ENCODE measurements at regions not wholly inside any gene's neighbourhood (a gene's known extent, or its start where the extent isn't known, plus 50 kb on each side); places are given as distances from the start of the nearest gene placed in this dataset.

DNA sequence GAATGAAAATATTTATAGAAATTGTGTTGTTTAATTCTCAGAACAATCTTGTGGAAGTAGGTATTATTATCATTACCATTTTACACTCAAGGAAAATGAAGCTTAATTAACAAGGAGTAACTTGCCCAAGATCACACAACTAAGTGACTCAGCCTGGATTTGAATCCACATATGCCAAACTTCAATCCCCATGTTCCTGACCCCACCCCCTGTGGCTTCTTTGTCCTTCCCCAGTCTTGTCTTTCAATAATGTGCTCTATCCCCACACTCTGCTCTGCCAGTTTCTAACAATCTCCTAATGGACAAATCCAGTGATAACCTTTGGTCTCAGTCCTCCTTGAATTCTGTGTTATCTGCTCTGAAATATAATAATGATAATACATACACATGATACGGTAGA, 355.2 kb downstream of the BMP4 start:
- Mint-ChIP-seq H3K4me1 (no peaks in the 10 kb centered on the region), H3K27ac (no peak overlapping the region), H3K36me3 (no peaks in the 10 kb centered on the region), H3K4me3 (no peak overlapping the region), H3K9me3 (peaks cover 0 to 6% (median 1%) of the 10 kb centered on the region in 11 donors), H3K27me3 (no peaks in the 10 kb centered on the region)
- intact Hi-C loops (cut with micrococcal nuclease) = no loop called here
- H3K27me3 ChIP-seq (ENCODE audit: control insufficient read depth in 2 of 2, insufficient read depth in 2 of 2, low read length in 2 of 2) = no peaks in the 10 kb centered on the region
- ATAC-seq (no peak), DNase-seq (no peak)
- H3K9me3 ChIP-seq (ENCODE audit: control insufficient read depth in 2 of 3, low read length in 3 of 3) = no peaks in the 10 kb centered on the region
- H3K27ac ChIP-seq (ENCODE audit: low read depth, low read length) = no peak overlapping the region
- no peaks in the 10 kb centered on the region for H3K36me3 ChIP-seq (ENCODE audit: control insufficient read depth in 2 of 3, insufficient read depth in 3 of 3, low read length in 3 of 3)
- ChIA-PET CTCF (no interaction called here), POLR2A (no interaction called here)
- no peak overlapping the region for H3K4me3 ChIP-seq (ENCODE audit: low read length)
- no peaks in the 10 kb centered on the region for H3K4me1 ChIP-seq (ENCODE audit: control insufficient read depth in 2 of 2, insufficient read depth in 2 of 2, low read length in 2 of 2)

DNA sequence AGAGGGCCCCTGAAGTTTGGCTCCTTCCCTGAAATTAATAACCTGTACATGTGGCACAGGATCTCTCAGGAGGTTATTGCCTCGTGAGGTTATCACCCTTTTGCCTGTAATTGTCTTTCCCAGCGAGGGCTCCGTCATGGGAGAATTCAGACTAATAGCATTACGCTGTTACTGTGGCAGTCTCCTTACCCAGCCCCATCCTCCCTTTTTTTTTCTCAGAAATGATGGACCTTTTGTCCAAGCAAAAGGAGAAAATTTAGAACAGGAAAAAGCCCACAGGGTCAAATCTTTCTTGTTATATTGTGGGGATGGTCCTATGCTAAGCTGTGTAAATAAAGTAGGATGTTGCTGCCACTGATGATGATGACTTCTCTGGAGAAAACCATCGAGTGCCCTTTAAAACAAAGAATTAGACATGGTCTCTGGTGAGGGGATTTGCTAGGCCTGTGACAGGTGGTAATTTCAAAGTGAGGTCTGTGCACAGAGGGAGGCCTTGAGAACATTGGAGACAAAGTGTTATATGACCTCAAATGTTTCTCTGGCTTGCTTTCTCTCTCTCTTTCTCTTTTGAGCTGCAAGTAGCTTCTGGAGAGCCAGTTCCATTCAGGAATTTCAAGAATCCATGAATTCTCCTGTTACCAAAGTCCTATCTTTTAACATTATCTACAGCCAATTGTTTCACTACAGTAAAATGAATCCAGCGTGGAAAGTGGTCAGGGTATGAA, 357.2 kb downstream of the BMP4 start:
- DNase-seq = no peak
- no peaks in the 10 kb centered on the region for H3K27me3 ChIP-seq (ENCODE audit: control insufficient read depth in 2 of 2, insufficient read depth in 2 of 2, low read length in 2 of 2)
- Mint-ChIP-seq H3K4me3 (no peak overlapping the region), H3K9me3 (peaks cover 0 to 12% (median 3%) of the 10 kb centered on the region in 11 donors), H3K4me1 (no peaks in the 10 kb centered on the region), H3K27ac (no peak overlapping the region), H3K36me3 (no peaks in the 10 kb centered on the region), H3K27me3 (peaks cover 0 to 11% (median 0%) of the 10 kb centered on the region in 5 donors)
- no peak overlapping the region for H3K27ac ChIP-seq (ENCODE audit: low read depth, low read length)
- POLR2A ChIA-PET = no interaction called here
- H3K36me3 ChIP-seq (ENCODE audit: control insufficient read depth in 2 of 3, insufficient read depth in 3 of 3, low read length in 3 of 3) = no peaks in the 10 kb centered on the region
- no peaks in the 10 kb centered on the region for H3K9me3 ChIP-seq (ENCODE audit: control insufficient read depth in 2 of 3, low read length in 3 of 3)
- ATAC-seq = no peak
- no peaks in the 10 kb centered on the region for H3K4me1 ChIP-seq (ENCODE audit: control insufficient read depth in 2 of 2, insufficient read depth in 2 of 2, low read length in 2 of 2)
- CTCF ChIA-PET = no interaction called here
- no peak overlapping the region for H3K4me3 ChIP-seq (ENCODE audit: low read length)
- intact Hi-C loops (cut with micrococcal nuclease) = no loop called here

DNA sequence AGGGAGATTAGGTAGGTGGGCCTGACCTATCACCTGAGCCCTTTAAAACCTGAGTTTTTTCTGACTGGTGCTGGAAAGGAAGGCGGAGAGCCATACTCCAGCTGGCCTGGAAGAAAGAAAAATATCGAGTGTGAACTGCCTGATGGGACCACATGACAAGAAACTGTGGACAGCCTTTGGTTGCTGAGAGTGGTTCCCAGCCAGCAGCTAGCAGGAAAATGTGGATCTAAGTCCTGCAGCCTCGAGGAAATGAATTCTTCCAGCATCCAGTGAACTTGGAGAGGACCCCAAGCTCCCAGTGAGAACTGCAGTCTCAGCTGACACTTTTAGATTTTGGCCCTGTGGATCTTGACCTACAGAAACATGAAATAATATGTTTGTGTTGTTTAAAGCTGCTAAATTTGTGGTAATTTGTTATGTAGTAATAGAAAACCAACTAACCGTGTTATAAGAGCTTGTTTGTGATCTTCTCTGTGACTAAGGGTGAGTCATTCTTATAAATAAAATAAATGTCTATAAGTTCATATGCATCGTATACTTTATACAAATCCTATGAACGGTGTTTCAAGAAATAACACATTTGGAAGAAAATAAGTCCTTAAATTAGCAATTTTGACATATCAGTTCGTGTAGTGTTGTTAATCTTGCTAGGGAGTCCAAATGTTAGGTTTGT, 359.6 kb downstream of the BMP4 start:
- Mint-ChIP-seq H3K4me1 (no peaks in the 10 kb centered on the region), H3K27ac (no peak overlapping the region), H3K4me3 (no peak overlapping the region), H3K9me3 (peaks cover 0 to 16% (median 4%) of the 10 kb centered on the region in 11 donors), H3K36me3 (no peaks in the 10 kb centered on the region), H3K27me3 (peaks cover 0 to 11% (median 0%) of the 10 kb centered on the region in 5 donors)
- H3K27ac ChIP-seq (ENCODE audit: low read depth, low read length) = no peak overlapping the region
- DNase-seq (no peak), ATAC-seq (no peak)
- no peaks in the 10 kb centered on the region for H3K36me3 ChIP-seq (ENCODE audit: control insufficient read depth in 2 of 3, insufficient read depth in 3 of 3, low read length in 3 of 3)
- no peaks in the 10 kb centered on the region for H3K27me3 ChIP-seq (ENCODE audit: control insufficient read depth in 2 of 2, insufficient read depth in 2 of 2, low read length in 2 of 2)
- no peak overlapping the region for H3K4me3 ChIP-seq (ENCODE audit: low read length)
- ChIA-PET CTCF (no interaction called here), POLR2A (no interaction called here)
- intact Hi-C loops (cut with micrococcal nuclease) = no loop called here
- H3K4me1 ChIP-seq (ENCODE audit: control insufficient read depth in 2 of 2, insufficient read depth in 2 of 2, low read length in 2 of 2) = no peaks in the 10 kb centered on the region
- no peaks in the 10 kb centered on the region for H3K9me3 ChIP-seq (ENCODE audit: control insufficient read depth in 2 of 3, low read length in 3 of 3)

DNA sequence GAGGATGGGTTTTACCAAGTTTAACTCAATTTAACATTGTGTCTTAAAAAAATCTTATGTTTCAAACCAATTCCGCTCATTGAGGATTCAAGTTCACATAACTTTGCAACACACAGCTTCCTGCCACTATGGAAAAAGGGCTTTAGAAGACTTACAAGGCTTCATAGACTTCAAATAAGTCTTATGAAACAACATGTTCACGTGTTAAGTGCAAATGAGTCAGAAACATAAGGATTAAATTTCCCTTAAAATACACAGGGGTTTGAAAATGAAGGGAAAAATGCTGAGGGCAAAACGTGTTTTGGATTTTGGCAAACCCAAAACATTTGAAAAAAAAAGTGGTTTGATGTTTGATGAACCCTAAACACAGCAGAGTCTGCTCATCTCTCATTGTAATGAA, 364.8 kb downstream of the BMP4 start:
- H3K4me3 ChIP-seq (ENCODE audit: low read length) = no peak overlapping the region
- no peaks in the 10 kb centered on the region for H3K36me3 ChIP-seq (ENCODE audit: control insufficient read depth in 2 of 3, insufficient read depth in 3 of 3, low read length in 3 of 3)
- no peak for ATAC-seq
- Mint-ChIP-seq H3K27ac (no peak overlapping the region), H3K4me1 (no peaks in the 10 kb centered on the region), H3K36me3 (no peaks in the 10 kb centered on the region), H3K4me3 (no peak overlapping the region), H3K27me3 (peaks cover 0 to 18% (median 0%) of the 10 kb centered on the region in 5 donors), H3K9me3 (peaks cover 0 to 29% (median 7%) of the 10 kb centered on the region in 11 donors)
- ChIA-PET CTCF (no interaction called here), POLR2A (no interaction called here)
- H3K9me3 ChIP-seq (ENCODE audit: control insufficient read depth in 2 of 3, low read length in 3 of 3) = no peaks in the 10 kb centered on the region
- intact Hi-C loops (cut with micrococcal nuclease) = no loop called here
- no peaks in the 10 kb centered on the region for H3K27me3 ChIP-seq (ENCODE audit: control insufficient read depth in 2 of 2, insufficient read depth in 2 of 2, low read length in 2 of 2)
- H3K27ac ChIP-seq (ENCODE audit: low read depth, low read length) = no peak overlapping the region
- no peak for DNase-seq
- no peaks in the 10 kb centered on the region for H3K4me1 ChIP-seq (ENCODE audit: control insufficient read depth in 2 of 2, insufficient read depth in 2 of 2, low read length in 2 of 2)

DNA sequence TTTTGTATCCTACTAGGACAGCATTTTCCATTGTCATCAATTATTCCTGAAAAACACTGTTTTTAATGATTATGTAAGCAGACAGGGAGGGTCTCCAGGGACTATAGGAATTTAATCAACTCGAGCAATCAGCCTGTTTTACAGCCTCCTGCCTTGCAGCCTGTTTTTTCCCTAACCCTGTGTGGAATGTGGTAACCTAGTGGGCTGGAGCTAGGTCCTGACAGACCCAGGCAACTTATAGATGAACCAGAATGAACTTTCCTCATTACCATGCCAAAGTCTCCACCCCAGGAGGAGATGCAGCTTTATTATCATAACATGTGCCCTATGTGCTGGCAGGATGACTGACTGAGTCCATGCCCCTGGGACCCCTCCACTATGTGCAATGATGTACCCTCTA, 375.1 kb downstream of the BMP4 start:
- no peak overlapping the region for H3K4me3 ChIP-seq (ENCODE audit: low read length)
- Mint-ChIP-seq H3K36me3 (no peaks in the 10 kb centered on the region), H3K4me3 (no peak overlapping the region), H3K4me1 (no peaks in the 10 kb centered on the region), H3K27me3 (peaks cover 0 to 16% (median 7%) of the 10 kb centered on the region in 5 donors), H3K27ac (no peak overlapping the region), H3K9me3 (peaks cover 0 to 16% (median 4%) of the 10 kb centered on the region in 11 donors)
- H3K27ac ChIP-seq (ENCODE audit: low read depth, low read length) = no peak overlapping the region
- DNase-seq = no peak
- ChIA-PET CTCF (no interaction called here), POLR2A (no interaction called here)
- no peaks in the 10 kb centered on the region for H3K36me3 ChIP-seq (ENCODE audit: control insufficient read depth in 2 of 3, insufficient read depth in 3 of 3, low read length in 3 of 3)
- H3K27me3 ChIP-seq (ENCODE audit: control insufficient read depth in 2 of 2, insufficient read depth in 2 of 2, low read length in 2 of 2) = no peaks in the 10 kb centered on the region
- H3K4me1 ChIP-seq (ENCODE audit: control insufficient read depth in 2 of 2, insufficient read depth in 2 of 2, low read length in 2 of 2) = no peaks in the 10 kb centered on the region
- H3K9me3 ChIP-seq (ENCODE audit: control insufficient read depth in 2 of 3, low read length in 3 of 3) = no peaks in the 10 kb centered on the region
- intact Hi-C loops (cut with micrococcal nuclease) = no loop called here
- ATAC-seq = no peak

DNA sequence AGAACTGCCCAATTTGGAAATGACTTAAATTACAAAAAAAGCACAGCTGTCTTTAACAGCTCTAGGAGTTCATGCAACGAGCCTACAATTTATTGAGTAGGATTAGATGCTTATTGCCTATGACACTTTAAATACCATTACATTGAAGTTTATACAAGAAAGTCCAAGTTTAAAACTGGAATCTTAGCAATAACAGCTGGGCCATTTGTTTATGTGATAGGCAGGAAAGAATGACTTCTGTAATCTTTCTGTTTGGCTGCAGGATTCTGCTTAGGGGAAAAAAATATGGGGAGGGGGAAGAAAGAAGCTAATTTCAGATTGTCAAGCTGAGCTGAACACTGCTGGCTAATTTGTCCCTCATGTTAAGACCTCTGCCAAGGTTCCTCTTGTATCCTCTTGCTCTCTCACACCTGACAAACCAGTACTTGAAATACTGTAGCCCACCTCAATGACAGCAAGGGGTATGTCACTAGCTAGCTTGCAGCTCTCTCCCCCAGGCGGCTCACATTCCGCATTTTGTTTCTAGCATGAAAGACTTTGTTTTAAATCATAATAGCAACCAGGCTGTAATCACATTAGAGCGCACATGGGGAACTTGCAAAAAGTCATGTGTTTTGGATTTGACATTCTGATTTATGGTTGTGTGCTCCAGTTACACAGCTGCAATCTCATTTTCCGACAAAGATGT, 384.8 kb downstream of the BMP4 start:
- intact Hi-C loops (cut with micrococcal nuclease) = no loop called here
- Histone ChIP-seq H3K4me3 (ENCODE audit: low read length) (no peak overlapping the region), H3K27me3 (ENCODE audit: control insufficient read depth in 2 of 2, insufficient read depth in 2 of 2, low read length in 2 of 2) (no peaks in the 10 kb centered on the region), H3K36me3 (ENCODE audit: control insufficient read depth in 2 of 3, insufficient read depth in 3 of 3, low read length in 3 of 3) (no peaks in the 10 kb centered on the region), H3K9me3 (ENCODE audit: control insufficient read depth in 2 of 3, low read length in 3 of 3) (no peaks in the 10 kb centered on the region), H3K4me1 (ENCODE audit: control insufficient read depth in 2 of 2, insufficient read depth in 2 of 2, low read length in 2 of 2) (no peaks in the 10 kb centered on the region), H3K27ac (ENCODE audit: low read depth, low read length) (no peak overlapping the region)
- POLR2A ChIA-PET = no interaction called here
- CTCF ChIA-PET = no interaction called here
- H3K4me3 Mint-ChIP-seq = no peak overlapping the region
- H3K27me3 Mint-ChIP-seq = peaks cover 12 to 31% (median 19%) of the 10 kb centered on the region in 5 donors
- DNase-seq (no peak), ATAC-seq (no peak)
- H3K4me1 Mint-ChIP-seq = no peaks in the 10 kb centered on the region
- H3K36me3 Mint-ChIP-seq = no peaks in the 10 kb centered on the region
- peaks cover 0 to 25% (median 6%) of the 10 kb centered on the region in 11 donors for H3K9me3 Mint-ChIP-seq
- no peak overlapping the region for H3K27ac Mint-ChIP-seq
